Stimulated activated CD8-positive, alpha-beta memory T cell treated with anti-CD3 and anti-CD28 coated beads, Interleukin-7, amount 100 ng/mL, for 4 hours (primary cell): ENCODE measurements at regions not wholly inside any gene's neighbourhood (a gene's known extent, or its start where the extent isn't known, plus 50 kb on each side); places are given as distances from the start of the nearest gene placed in this dataset.

Experiments
- DNase-seq, 2 donors: peaks; one replicate each; pipeline ENCODE4 v3.0.0-alpha.2; 2020; ENCODE audit warnings: low read depth in 2 of 2

GRCh38 chr1:201748335-201748734 is 80.6 kb upstream of the IPO9 start:
- DNase-seq: no peak

DNA sequence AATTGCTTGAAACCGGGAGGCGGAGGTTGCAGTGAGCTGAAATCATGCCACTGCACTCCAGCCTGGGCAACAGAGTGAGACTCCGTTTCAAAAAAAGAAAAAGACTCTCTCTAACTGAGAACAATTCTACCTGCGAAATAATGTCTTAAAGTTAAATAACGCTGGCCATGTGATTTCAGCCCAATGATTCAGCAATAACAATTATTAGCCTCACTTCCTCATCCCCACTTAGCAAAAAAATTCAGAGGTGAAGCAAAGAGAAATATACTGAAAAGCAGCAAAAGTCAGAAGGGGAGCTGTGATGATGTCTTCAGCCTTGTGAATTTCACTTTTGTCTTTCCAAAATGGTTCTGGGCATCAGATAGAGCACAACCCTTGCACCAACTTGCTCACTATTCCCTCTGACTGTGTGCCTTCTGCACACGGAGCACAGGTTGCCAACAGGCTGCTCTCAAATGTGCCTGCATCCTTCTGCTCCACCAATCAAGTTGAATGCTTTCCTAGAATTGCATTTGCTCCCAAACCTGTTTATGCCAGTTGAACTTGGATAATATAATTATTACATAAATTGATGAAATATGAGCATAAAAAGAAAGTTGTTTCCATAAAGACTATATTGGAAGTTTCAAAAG is 79.8 kb upstream of the IPO9 start:
- DNase-seq: no peak

GRCh38 chr1:201750120-201750519 is 78.8 kb upstream of the IPO9 start:
- no peak for DNase-seq

DNA sequence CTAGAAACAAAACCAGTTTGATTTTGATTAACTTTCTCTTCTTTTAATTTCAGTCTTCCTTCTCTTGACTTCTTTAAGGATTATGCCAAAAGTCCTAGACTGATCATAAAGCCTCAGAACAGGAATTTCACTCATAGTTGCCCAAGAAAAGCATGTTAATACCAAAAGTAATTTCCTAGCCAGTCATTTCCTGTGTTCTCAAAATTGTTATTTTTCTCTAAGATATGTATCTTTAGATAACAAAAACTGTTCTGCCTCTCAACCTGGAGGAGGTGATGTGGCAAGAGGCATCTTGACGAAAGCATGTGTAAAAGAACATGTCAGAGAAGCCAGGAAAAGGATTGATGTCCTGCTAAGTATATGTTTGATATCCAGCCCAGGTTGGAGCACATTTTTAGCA is 78.0 kb upstream of the IPO9 start:
- no peak for DNase-seq

DNA sequence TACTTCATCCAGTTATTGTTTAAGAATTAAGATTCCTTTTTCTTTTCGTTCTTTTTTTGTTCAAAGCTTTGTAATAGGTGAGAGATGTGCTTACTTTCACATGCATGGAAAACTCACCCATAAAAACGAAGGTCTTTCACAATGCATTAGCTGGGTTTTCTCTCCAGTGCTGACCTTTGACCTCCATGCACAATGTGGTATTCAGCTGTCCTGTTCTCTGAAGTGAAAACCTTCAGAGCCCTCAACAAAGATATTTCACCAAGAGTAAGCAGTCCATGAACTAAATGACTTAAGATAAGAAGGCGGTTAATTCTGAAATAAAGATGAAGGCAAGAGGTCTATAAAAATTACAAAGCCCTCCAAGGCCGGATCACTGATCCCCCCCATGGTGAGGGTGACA is 77.1 kb upstream of the IPO9 start:
- DNase-seq: no peak

- no peak for DNase-seq
These were observed 76.6 kb upstream of the IPO9 start for GRCh38 chr1:201752333-201752732.

DNA sequence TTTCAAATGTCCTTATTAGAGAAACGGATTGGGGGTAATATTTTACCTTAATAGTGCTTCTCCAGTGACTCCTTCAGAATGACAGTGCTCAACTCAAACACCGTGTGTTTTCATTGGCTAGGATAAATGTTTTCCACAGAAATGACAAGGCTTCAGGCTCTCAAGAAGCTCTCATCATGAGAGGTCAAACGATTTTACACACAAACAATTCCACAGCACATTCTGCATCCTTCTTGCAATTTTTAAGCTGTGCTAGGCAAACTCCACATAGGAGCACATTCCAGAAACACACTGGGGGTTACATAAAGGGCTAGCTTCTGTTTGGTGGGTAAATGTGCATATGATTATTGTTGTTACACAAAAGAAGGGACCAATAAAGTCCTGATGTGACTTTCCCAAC is 75.5 kb upstream of the IPO9 start:
- no peak for DNase-seq

GRCh38 chr1:201754353-201754752 is 74.6 kb upstream of the IPO9 start:
- no peak for DNase-seq

- no peak for DNase-seq
These were observed 73.8 kb upstream of the IPO9 start for GRCh38 chr1:201755200-201755599.

DNA sequence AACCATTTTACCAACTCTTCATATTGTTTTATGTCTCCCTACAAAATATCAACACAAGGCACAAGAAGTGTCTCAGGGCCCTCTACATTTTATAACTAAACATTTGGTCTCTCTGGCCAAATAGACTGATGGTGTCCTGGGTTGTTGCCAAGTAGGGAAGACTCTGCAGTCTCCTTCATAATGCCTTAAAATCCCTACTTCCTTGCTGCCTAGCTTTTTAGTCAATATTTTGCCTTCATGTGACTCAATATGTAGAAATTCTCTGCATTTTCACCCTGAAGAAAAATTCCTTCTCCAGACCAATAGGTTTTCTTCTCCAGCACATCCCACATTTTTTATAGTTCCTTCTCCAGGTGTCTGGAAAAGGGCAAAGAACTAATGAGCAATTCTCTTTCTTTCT is 72.6 kb upstream of the IPO9 start:
- DNase-seq: no peak

DNA sequence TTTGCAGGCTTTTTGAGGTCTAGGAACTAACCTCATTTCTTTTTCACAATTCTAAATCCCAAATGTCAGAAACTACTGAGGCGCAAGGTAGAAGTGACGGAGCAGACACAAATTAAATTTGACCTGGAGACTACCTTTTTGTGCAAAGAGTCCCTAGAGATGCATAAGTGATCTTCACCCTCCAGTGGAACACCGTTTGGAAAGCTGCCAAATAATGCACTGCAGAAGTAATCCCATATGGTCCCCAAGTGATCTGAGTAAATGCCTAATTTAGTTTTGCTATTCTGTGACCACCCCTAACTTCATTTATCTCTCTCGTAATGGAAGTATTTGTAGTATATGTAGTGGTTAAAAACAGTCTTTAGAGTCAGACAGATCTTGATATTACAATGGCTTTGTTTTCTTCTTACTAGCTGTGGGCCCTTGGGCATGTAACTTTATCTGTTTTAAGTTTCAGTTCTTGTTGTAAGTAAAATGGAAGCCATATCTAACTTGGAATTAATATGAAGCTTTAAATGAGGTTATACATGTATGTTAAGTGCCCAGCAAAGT is 70.4 kb upstream of the IPO9 start:
- no peak for DNase-seq

GRCh38 chr1:201759194-201759815 is 69.7 kb upstream of the IPO9 start:
- DNase-seq: no peak

GRCh38 chr1:201760516-201760915 is 68.4 kb upstream of the IPO9 start:
- DNase-seq: no peak

DNA sequence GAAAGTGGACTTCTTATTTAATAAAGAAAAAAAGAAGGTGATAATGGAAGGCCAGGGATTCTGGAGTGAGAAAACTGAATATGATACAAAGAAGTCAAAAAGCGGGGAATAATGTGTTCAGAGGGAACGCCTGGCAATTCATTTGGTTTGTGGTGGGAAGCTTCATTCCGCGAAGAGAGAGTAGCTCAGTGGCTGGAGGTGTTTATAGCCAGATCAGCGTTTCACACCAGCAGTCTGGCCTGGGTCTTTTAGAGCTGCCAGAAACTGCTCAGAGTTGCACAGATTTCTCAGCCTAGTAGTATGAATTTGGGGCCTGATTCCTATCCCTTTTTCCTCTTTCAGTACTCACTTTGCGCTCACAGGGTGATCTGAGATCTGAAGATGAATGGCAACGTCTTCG is 67.8 kb upstream of the IPO9 start:
- no peak for DNase-seq

DNA sequence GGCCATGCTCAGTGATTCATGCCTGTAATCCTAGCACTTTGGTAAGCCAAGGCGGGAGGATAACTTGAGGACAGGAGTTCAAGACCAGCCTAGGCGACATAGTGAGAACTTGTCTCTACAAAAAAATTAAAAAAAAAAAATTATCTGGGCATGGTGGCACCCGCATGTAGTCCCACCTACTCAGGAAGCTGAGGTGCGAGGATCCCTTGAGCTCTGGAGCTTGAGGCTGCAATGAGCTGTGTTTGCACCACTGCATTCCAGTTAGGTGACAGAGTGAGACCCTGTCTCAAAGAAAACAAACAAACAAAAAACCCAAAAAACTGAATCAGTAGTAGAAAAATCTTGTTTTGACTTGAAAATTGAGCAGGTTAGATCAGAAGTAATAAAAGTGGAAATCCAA is 67.1 kb upstream of the IPO9 start:
- DNase-seq: no peak

- DNase-seq: no peak
These were observed 66.6 kb upstream of the IPO9 start for GRCh38 chr1:201762381-201762780.

DNA sequence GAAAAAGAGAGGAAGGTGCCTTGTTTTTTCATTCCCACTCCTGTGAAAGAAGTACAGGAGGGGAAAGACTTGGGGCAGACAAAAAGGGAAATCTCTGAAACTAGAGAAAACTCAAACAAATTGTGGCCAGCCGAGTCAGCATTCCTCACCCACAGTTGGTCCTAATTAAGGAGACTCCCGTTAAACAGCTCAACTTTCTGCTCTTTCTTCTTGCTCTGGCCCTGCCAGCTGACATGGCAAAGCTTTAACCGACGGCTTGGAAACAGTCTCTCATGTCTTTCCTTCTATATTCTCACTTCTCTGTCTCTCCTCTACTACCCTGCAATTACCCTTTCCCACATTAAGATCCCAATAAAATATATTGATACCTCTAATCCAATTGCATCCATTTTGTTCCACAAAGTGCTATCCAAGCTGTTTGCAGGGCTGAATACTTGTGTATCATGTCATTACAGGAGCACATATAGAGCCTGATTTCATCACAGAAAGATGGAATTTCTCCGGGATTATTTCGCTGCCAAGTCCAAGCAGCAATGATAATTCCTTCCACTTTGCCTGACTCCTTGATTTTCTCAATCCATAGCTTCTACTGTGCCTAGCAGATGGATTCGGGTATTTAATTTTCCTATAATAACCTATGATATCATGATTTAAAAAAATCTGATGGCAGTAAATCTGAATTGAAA is 65.4 kb upstream of the IPO9 start:
- no peak for DNase-seq

DNA sequence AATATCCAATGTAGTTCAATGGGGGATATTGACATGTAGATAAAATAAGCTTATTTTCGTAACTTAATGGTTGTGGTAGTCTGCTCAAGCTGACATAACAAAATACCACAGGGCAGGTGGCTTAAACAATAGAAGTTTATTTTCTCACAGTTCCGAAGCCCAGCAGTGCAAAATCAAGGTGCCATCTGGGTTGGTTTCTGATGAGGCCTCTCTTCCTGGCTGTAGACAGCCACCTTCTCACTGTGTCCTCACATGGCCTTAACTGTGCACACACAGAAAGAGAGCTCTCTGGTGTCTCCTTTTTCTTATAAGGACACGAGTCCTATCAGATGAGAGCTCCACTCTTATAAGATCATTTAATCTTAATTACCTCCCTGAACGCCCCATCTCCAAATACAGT is 64.8 kb upstream of the IPO9 start:
- DNase-seq: no peak

GRCh38 chr1:201764579-201764978 is 64.4 kb upstream of the IPO9 start:
- no peak for DNase-seq

DNA sequence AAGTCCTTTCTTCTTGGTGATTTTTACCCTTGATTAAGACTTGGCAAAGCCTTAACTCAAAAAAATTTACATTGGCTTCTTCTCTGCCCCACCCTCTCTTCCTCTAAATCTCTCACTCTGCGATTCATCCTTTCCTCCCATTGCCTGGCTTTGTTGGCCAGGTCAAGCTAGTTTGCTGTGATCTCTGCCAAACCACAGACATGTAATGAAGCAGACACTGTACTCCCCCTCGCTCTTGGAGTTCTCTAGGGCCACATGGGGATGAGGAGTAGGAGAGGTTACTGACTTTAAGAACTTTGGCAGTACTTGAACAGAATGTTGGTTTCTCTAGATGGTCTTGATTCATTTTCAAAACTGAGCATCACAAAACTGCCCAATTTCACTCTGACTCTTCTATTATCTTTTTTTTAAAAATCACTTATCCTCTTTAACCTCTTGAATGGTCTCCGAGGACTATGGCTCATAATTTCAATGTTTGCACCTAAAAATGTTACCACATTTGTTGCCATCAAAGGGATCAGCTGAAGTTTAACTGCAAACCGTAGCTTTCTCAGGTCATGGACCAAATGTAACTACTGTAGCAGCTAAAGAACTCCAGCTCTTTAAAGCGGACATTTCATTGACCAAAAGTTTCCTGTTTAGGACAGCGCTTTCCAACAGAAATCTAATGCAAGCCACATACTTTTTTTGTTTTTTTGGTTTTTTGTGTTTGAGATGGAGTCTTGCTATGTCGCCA is 62.7 kb upstream of the IPO9 start:
- no peak for DNase-seq

DNA sequence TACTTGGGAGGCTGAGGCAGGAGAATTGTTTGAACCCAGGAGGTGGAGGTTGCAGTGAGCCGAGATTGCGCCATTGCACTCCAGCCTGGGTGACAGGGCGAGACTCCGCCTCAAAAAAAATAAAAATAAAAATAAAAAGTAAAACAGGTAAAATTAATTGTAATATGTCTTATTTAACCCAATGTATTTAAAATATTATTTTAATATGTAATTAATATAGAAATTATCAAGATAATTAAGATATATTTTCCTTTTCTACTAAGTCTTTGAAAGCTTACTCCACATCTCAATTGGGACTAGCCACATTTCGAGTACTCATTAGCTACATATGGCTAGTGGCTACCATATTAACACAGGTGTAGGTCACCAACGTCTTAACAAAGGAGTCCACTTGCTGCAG is 61.6 kb upstream of the IPO9 start:
- no peak for DNase-seq

- DNase-seq: no peak
These were observed 59.9 kb upstream of the IPO9 start for GRCh38 chr1:201769072-201769471.

DNA sequence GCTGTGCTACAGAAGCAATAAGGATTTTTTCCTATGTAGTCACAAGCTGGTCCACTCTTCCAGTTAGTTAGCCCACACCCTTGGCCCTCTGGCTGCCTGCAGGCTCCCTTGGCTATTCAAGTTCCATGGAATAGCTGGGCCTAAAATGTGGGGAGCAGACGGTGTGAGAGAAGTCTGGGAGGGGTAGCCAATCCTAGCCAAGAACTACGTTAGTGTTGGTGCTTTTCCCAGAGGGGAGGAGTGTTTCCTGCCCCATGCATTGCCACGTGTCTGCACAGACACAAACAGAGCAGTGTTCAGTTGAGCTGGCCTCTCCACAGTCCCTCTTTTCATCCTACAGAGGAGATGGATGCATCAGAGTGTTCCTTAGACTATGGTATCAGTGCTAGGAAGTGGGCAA is 59.0 kb upstream of the IPO9 start:
- DNase-seq: no peak
